Stimulated activated effector memory CD8-positive, alpha-beta T cell treated with anti-CD3 and anti-CD28 coated beads, Interleukin-12 subunit alpha, Interleukin-12 subunit beta, amount 100 ng/mL, for 72 hours (primary cell): ENCODE measurements at regions not wholly inside any gene's neighbourhood (a gene's known extent, or its start where the extent isn't known, plus 50 kb on each side); places are given as distances from the start of the nearest gene placed in this dataset.

Experiments
- ATAC-seq: fragments of 150-1000 bp; cut with Tn5 transposase; 2 replicates; pipeline ENCODE4 v1.10.0; 2021
- DNase-seq, 2 donors: peaks; one replicate each; pipeline ENCODE4 v3.0.0; 2021 to 2022; ENCODE audit warnings: low spot score in 2 of 2
- H3K27ac Mint-ChIP-seq: one replicate; pipeline ENCODE4 v1.8.0; 2022; ENCODE audit warnings: mild to moderate bottlenecking, mixed read lengths
- H3K36me3 Mint-ChIP-seq: one replicate; pipeline ENCODE4 v1.8.0; 2022; ENCODE audit warnings: mild to moderate bottlenecking, mixed read lengths
- H3K4me1 Mint-ChIP-seq: one replicate; pipeline ENCODE4 v1.8.0; 2022; ENCODE audit warnings: mixed read lengths
- H3K4me3 Mint-ChIP-seq: one replicate; pipeline ENCODE4 v1.8.0; 2022; ENCODE audit warnings: mild to moderate bottlenecking, mixed read lengths
- H3K9me3 Mint-ChIP-seq: one replicate; pipeline ENCODE4 v1.8.0; 2022; ENCODE audit warnings: mixed read lengths

DNA sequence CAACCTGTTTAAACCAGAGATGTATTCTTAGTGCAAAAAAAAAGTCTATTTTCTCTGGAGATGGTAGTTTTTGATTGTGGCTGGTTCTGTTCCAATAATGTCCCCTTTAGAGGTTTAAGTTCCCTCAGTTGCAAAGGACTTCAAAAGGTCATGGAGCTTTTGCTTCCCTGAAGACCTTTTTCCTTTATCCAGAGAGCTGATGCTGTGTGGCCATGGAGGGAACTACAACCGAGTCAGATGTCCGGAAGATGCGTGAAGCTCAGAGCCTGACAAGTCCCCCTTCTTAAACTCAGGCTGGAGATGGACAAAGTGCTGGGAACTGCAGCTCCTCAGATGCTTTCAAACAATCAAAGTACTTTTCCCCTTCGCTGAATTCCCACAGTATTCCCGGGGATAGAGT lies 176.1 kb downstream of the TMEM18 start:
- DNase-seq = no peak
- H3K9me3 Mint-ChIP-seq = no peaks in the 10 kb centered on the region
- no peak for ATAC-seq
- no peak overlapping the region for H3K4me3 Mint-ChIP-seq
- H3K4me1 Mint-ChIP-seq = peaks cover 6% of the 10 kb centered on the region
- H3K27ac Mint-ChIP-seq = no peak overlapping the region
- H3K36me3 Mint-ChIP-seq = no peaks in the 10 kb centered on the region

DNA sequence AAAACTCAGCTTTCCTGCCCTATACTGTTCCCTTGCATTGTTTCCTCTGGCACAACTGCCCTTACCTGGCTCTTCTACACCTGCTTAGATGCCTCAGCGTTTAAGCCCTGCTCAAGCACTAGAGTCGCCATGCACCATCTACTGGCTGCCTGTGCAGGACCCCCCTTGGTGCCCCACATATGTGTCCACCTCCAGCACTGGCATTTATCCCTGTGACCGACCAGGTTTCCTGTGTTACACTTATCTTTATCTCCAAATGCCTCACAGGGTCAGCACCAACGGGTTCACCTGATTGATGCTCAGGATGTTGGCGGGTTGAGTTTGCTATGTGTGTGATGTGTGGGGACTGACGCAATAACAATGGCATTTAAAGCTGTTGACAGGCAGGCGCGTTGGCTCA lies 177.5 kb downstream of the TMEM18 start:
- Mint-ChIP-seq H3K27ac (no peak overlapping the region), H3K4me1 (peaks cover 6% of the 10 kb centered on the region), H3K9me3 (no peaks in the 10 kb centered on the region), H3K4me3 (no peak overlapping the region), H3K36me3 (no peaks in the 10 kb centered on the region)
- ATAC-seq (no peak), DNase-seq (no peak)

DNA sequence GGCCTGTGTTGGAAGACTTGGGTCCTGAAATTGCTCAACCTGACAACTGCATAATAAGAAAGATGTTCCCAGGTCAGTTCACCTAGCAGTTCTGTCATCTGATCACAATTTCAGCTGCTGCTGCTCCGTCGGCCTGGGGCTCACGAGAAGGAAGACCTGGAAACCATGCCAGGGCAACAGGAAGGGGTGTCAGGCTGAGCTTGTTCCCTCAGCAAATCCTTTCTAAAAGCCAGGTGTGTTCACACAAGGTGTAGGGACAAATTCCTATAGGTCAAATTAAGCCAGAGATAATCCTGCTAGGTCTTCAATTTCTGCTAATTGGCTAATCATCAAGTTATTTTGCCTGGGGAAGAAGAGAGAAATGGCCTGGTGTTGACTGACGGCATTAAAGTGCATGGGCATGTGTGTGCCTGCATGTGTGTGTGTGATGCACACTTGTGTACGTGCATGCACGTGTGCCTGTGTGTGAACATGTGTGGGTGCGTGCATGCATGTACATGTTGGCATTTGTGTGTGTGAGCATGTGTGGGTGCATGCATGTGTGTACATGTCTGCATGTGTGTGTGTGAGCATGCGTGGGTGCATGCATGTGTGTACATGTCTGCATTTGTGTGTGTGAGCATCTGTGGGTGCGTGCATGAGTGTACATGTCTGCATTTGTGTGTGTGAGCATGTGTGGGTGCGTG lies 178.6 kb downstream of the TMEM18 start:
- Mint-ChIP-seq H3K4me3 (no peak overlapping the region), H3K36me3 (no peaks in the 10 kb centered on the region), H3K27ac (no peak overlapping the region), H3K4me1 (peaks cover 6% of the 10 kb centered on the region), H3K9me3 (no peaks in the 10 kb centered on the region)
- ATAC-seq (no peak), DNase-seq (no peak)

DNA sequence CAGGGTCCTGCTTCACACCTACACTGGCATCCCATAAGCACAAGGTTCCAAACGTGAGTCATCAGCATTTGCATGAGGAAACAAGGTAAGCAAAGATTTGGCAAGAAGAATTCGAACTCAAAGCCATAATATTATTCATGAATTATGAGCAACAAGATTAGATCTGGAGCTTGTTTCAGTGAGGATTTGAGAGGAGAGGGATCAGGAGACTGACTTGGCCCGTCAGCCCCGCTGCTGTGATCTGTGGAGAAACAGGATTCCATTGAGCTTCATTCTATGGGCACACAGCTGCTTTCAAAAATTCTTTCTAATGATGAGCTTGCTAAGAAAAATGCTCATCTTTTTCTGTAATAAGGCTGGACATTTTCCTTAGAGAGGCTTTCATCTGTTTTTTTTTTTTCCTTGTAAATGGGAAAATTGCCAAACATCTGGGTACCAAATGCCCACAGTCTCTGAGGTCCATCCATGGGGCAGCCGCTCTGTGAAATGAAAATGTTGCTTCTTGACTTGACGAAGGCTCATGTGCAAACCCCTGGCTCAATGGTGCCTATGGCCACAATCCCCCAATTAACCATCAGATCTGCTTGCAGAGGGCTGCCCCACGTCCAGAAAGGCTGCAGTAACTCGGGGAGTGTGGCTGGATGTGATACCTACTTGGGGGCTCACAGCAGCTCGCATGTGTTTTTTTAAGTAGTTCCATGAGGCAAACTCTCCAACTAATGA lies 179.3 kb downstream of the TMEM18 start:
- no peak for DNase-seq
- Mint-ChIP-seq H3K4me3 (no peak overlapping the region), H3K27ac (no peak overlapping the region), H3K4me1 (peaks cover 6% of the 10 kb centered on the region), H3K36me3 (no peaks in the 10 kb centered on the region), H3K9me3 (no peaks in the 10 kb centered on the region)
- no peak for ATAC-seq

DNA sequence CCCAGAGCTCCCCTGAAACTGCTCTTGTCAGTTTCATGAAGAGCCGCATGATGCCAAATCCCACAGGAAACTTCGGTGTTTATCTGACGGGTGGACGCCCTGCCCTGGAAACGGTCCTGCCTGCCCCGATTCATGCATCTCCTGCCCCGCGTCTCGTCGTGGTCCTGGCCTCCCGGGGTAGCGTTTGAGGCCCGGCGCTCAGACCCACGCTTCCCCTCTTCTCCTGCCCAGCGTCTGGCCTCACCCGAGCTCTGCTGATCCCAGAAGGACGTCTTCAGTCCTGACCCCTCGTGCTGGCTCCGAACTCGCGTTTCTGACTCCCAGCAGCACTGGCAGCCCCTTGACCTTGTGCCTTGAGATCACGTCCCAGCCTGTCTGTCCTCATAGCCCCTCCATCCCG lies 180.5 kb downstream of the TMEM18 start:
- Mint-ChIP-seq H3K9me3 (no peaks in the 10 kb centered on the region), H3K36me3 (no peaks in the 10 kb centered on the region), H3K4me3 (no peak overlapping the region), H3K27ac (no peak overlapping the region), H3K4me1 (peaks cover 6% of the 10 kb centered on the region)
- ATAC-seq (no peak), DNase-seq (no peak)

DNA sequence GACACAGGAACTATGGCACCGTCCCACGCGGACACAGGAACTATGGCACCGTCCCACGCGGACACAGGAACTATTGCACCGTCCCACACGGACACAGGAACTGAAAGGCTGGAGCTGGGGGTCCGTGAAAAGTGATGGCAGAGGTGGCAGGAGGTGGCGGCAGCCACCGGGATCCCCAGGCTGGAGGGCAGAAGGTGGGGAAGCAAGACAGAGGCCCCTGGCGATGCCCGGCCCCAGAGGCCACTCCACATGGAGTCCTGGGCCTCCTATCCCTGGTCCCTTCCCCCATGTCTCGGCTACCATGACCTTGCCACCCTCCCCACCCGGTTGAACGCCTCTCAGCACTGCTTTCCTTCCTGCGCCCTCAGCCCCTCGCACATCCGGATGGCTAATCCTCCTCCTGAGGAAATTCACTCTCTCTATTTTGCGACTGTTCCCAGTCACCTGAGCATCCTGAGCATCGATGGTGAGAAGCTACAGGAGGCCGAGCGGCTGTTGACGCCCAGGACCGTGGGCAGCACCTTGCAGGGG lies 181.4 kb downstream of the TMEM18 start:
- Mint-ChIP-seq H3K36me3 (no peaks in the 10 kb centered on the region), H3K4me1 (peaks cover 6% of the 10 kb centered on the region), H3K27ac (no peak overlapping the region), H3K9me3 (no peaks in the 10 kb centered on the region), H3K4me3 (no peak overlapping the region)
- no peak for DNase-seq
- no peak for ATAC-seq

DNA sequence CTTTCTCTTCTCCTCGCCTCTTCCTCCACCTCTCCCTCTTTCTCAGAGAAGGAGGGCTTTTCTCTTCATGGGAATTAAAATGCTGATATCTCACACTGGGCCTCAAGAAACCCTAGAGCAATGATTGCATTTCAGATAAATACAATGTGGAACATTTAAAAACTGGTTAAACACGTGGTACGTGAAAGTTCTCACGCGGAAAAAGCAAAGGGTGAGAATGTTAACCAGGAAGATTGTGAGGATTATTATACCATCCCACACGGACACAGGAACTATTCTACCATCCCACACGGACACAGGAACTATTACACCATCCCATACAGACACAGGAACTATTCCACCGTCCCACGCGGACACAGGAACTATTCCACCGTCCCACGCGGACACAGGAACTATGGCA lies 182.4 kb downstream of the TMEM18 start:
- no peaks in the 10 kb centered on the region for H3K9me3 Mint-ChIP-seq
- H3K27ac Mint-ChIP-seq = no peak overlapping the region
- no peak for DNase-seq
- no peak overlapping the region for H3K4me3 Mint-ChIP-seq
- ATAC-seq = no peak
- peaks cover 6% of the 10 kb centered on the region for H3K4me1 Mint-ChIP-seq
- H3K36me3 Mint-ChIP-seq = no peaks in the 10 kb centered on the region

DNA sequence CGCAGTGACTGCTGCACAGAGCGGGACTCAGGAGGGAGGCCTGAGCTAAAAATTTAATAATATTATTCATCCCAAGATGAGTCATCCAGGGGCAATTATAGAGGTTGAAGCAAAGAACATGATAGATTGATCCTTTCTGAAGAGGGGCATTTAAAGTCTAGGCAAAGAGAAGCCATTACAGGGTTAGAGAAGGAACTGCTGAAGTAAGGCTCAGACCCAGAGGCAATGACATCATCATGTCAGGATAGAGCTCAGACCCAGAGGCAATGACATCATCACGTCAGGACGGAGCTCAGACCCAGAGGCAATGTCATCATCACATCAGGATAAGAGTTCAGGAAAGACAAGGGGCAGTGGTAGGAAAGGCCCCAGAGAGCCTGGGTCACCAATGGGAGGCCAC lies 184.0 kb downstream of the TMEM18 start:
- ATAC-seq (no peak), DNase-seq (no peak)
- H3K4me3 Mint-ChIP-seq = no peak overlapping the region
- H3K4me1 Mint-ChIP-seq = peaks cover 6% of the 10 kb centered on the region
- no peaks in the 10 kb centered on the region for H3K9me3 Mint-ChIP-seq
- no peaks in the 10 kb centered on the region for H3K36me3 Mint-ChIP-seq
- no peak overlapping the region for H3K27ac Mint-ChIP-seq

DNA sequence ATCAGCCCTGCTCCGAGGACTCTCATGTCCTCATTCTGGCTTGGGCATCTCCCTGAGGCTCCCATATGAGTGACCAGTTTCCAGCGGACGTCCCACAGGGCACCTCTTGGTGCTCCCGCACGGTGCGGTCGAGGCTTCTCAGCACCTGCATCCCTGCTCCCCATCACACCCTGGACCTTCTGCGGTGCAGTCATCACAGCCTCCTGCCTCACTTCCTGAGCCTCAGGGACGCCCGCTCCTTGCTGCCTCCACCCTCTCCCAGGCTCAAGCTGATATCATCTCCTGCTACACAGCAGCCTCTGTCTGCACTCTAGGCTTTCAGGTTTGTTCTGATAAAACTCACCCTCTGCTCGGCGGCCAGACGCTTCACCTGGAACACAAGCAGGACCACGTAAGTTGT lies 185.0 kb downstream of the TMEM18 start:
- no peaks in the 10 kb centered on the region for H3K9me3 Mint-ChIP-seq
- DNase-seq (no peak), ATAC-seq (no peak)
- H3K4me3 Mint-ChIP-seq = no peak overlapping the region
- H3K4me1 Mint-ChIP-seq = peaks cover 6% of the 10 kb centered on the region
- no peaks in the 10 kb centered on the region for H3K36me3 Mint-ChIP-seq
- no peak overlapping the region for H3K27ac Mint-ChIP-seq

DNA sequence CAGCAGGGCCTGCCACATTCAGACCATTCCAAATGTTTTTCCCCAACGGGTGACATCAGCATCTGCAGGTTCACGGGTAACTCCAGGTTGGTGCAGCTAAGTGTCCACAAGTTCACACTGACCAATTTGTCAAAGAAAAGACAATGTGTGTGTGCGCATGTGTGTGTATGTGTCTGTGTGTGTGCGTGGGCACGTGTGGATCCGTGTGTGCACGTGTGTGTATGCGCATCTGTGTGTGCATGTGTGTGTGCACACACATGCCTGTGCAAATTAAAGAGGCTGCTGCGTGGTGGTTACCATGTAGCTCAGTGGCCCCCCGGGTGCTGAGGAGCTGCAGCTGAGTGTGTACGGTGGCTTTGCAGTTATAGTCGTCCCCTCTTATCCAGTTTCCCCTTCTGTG lies 187.4 kb downstream of the TMEM18 start:
- Mint-ChIP-seq H3K4me3 (no peak overlapping the region), H3K27ac (no peak overlapping the region), H3K36me3 (no peaks in the 10 kb centered on the region), H3K9me3 (no peaks in the 10 kb centered on the region), H3K4me1 (no peaks in the 10 kb centered on the region)
- ATAC-seq = no peak
- no peak for DNase-seq

DNA sequence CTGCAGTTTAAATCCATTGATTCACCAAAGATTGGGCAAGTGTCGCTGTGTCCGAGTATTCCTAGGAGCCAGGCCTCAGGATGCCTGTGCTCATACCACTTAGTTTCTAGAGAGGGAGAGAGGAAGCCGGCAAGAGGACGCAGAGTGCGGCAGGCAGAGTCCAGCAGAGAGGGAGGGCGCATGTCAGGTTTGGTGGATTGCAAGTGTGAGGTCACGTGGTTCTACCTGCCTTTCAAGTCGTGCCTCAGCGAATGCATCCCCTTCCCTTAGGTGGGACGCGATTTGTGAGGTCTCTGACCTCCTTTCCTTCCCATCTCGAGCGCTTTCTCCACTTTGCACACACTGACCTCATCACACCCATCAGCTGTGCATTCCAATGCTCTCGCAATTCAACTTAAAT lies 188.1 kb downstream of the TMEM18 start:
- Mint-ChIP-seq H3K4me3 (no peak overlapping the region), H3K36me3 (no peaks in the 10 kb centered on the region), H3K4me1 (no peaks in the 10 kb centered on the region), H3K9me3 (no peaks in the 10 kb centered on the region), H3K27ac (no peak overlapping the region)
- ATAC-seq (no peak), DNase-seq (no peak)

DNA sequence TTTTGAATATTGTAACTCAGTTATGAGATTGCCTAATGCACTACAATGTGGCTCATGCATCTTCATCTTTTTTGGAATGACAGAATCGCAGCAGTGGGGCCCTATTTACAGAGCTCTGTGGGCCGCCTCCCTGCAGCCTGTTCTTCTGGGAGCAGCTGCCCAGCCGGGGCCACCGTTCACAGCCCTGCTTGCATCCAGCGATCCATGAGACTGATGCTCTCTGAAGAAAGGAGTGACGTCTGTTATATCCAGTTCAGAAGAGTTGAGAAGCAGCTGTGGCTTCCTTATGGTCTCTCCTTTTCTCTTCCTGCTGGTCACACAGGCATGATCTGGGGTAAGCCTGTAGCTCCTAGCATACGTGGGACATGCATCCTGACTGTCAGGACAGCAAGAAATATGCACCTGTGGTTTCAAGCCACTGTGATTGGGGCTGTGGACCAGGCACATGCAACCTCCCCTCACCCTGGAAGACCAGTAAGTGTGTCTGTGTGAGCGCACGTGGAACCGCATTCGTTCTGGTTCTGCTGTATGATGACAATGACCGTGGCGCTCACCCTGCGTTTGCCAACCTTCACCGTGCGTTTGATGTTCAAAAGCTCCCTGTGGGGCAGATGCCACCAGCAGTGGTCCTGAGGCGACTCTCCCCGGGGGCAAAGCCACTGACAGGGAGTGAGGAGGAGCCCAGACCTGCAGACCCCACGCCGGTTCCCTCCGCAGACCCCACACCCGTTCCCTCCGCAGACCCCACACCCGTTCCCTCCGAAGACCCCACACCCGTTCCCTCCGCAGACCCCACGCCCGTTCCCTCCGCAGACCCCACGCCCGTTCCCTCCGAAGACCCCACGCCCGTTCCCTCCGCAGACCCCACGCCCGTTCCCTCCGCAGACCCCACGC lies 189.8 kb downstream of the TMEM18 start:
- Mint-ChIP-seq H3K4me3 (no peak overlapping the region), H3K36me3 (no peaks in the 10 kb centered on the region), H3K4me1 (no peaks in the 10 kb centered on the region), H3K27ac (no peak overlapping the region), H3K9me3 (no peaks in the 10 kb centered on the region)
- ATAC-seq (no peak), DNase-seq (no peak)

DNA sequence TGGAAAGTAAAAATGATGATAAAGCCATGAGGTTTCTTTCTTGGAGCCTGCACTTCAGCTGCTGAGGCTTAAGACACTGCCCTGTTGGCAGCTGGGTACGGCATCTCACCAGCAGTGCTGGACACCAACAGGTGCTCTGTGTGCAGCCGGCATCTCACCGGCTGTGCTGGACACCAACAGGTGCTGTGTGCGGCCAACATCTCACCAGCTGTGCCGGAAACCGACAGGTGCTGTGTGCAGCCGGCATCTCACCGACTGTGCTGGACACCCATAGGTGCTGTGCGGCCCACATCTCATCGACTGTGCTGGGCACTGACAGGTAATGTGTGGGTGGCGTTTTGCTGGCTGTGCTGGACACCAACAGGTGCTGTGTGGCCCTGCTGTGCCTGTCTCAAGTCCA lies 190.8 kb downstream of the TMEM18 start:
- Mint-ChIP-seq H3K4me3 (no peak overlapping the region), H3K36me3 (no peaks in the 10 kb centered on the region), H3K4me1 (no peaks in the 10 kb centered on the region), H3K27ac (no peak overlapping the region), H3K9me3 (no peaks in the 10 kb centered on the region)
- no peak for DNase-seq
- ATAC-seq = peak; percentile 39

DNA sequence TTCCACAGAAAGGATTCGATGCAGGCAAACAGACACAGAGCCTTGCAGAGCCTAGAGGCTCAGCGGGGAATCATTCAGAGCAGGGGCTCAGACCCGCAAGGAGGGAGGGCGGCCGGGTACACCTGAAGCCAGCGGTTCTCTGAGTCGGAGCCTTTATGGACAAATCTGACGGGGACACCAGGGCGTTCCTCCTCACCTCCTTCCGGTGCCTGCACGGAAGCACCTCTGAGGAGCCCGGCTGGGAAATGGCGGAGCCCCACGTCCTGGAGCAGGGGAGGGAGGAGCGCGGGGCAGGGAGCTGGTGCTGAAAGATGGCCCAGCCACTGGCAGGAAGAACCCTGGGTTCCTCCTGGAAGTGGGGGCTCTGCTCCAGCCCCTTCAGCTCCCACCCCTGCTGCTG lies 193.5 kb upstream of the ALKAL2 start:
- DNase-seq (no peak), ATAC-seq (no peak)
- H3K4me1 Mint-ChIP-seq = no peaks in the 10 kb centered on the region
- no peaks in the 10 kb centered on the region for H3K9me3 Mint-ChIP-seq
- no peak overlapping the region for H3K4me3 Mint-ChIP-seq
- H3K27ac Mint-ChIP-seq = no peak overlapping the region
- H3K36me3 Mint-ChIP-seq = no peaks in the 10 kb centered on the region

DNA sequence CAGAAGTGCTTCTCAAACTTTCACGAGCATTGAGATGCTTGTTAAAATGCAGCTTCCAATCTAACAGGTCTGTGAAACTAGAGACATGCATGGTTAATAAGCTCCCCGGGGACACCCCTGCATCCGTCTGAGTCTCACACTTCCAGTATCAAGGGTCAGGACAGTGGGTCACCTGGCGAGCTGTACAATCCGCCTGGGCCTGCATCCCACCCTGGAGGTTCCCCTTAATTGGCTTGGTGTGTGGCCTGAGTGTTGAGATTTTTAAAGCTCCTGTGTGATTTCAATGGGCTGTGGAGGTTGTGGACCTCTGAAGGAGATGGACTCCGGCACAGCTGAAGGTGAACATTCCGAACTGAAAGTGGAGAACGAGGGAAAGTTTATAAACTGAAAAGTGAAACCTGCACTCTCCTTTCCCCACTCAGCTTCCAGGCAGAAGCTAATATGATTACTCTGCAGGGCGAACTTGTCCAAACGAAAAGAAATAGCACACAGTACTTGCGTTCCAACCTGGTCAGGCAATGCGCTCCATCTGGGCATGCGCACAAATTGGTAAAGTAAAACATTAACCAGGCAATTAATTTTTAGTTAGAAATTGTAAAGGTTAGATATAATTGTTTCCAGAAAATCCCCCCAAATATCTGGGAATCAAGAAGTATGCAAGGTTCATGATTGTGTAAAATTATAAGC lies 191.7 kb upstream of the ALKAL2 start:
- DNase-seq (no peak), ATAC-seq (no peak)
- H3K27ac Mint-ChIP-seq = no peak overlapping the region
- no peaks in the 10 kb centered on the region for H3K4me1 Mint-ChIP-seq
- H3K4me3 Mint-ChIP-seq = no peak overlapping the region
- H3K9me3 Mint-ChIP-seq = no peaks in the 10 kb centered on the region
- H3K36me3 Mint-ChIP-seq = no peaks in the 10 kb centered on the region
